CD8-positive, alpha-beta memory T cell (primary cell): ENCODE measurements at regions not wholly inside any gene's neighbourhood (a gene's known extent, or its start where the extent isn't known, plus 50 kb on each side); places are given as distances from the start of the nearest gene placed in this dataset.
"Not testable (repeated sequence)": the region's sequence is repeated elsewhere in the genome, so short reads cannot be mapped to it uniquely, and the experiment has no call there.

Source experiments
- CTCF ChIA-PET: fragments of 350-600 bp; sonication (Branson Sonifier 250); formaldehyde crosslinking; loops from one replicate; lab custom pipeline; 2021; ENCODE audit warnings: antibody characterized with exemption; lab: Charles Lee
- POLR2A ChIA-PET: fragments of 350-600 bp; sonication (Branson Sonifier 250); formaldehyde crosslinking; loops from one replicate; lab custom pipeline; 2021; ENCODE audit warnings: antibody characterized with exemption; lab: Charles Lee
- DNase-seq, 5 donors: peaks; one replicate each; pipeline versions ENCODE4 v3.0.0 to v3.0.0-alpha.2; 2020 to 2022; ENCODE audit warnings: mixed read lengths in 1 of 5
- H3K27ac ChIP-seq: one replicate; pipeline ENCODE4 v1.7.0; 2013; ENCODE audit warnings: low read depth, mild to moderate bottlenecking, low read length, moderate library complexity
- H3K27me3 ChIP-seq: 2 replicates; pipeline ENCODE4 v1.7.0; 2013; ENCODE audit warnings: low read length, mild to moderate bottlenecking; ENCODE audit not compliant: insufficient read depth, poor library complexity, severe bottlenecking
- H3K36me3 ChIP-seq: 2 replicates; pipeline ENCODE4 v1.7.0; 2013; ENCODE audit warnings: mild to moderate bottlenecking, low read length, moderate library complexity; ENCODE audit not compliant: insufficient read depth
- H3K4me1 ChIP-seq: 2 replicates; pipeline ENCODE4 v1.7.0; 2013; ENCODE audit warnings: mild to moderate bottlenecking, low read length, moderate library complexity; ENCODE audit not compliant: insufficient read depth
- H3K4me3 ChIP-seq: 2 replicates; pipeline ENCODE4 v1.7.0; 2013; ENCODE audit warnings: mild to moderate bottlenecking, low read length
- H3K9me3 ChIP-seq: 2 replicates; pipeline ENCODE4 v1.7.0; 2013; ENCODE audit warnings: mild to moderate bottlenecking, low read length
- H3K27ac Mint-ChIP-seq, 8 donors: one replicate each; pipeline ENCODE4 v1.8.0; 2020 to 2021; ENCODE audit warnings: mixed read lengths in 8 of 8, mild to moderate bottlenecking in 6 of 8, inconsistent platforms in 3 of 8, moderate library complexity in 3 of 8
- H3K27me3 Mint-ChIP-seq, 2 donors: one replicate each; pipeline ENCODE4 v1.8.0; 2020 to 2021; ENCODE audit warnings: mixed read lengths in 2 of 2, mild to moderate bottlenecking in 1 of 2, moderate library complexity in 1 of 2
- H3K36me3 Mint-ChIP-seq, 3 donors: one replicate each; pipeline ENCODE4 v1.8.0; 2020 to 2021; ENCODE audit warnings: mixed read lengths in 3 of 3, inconsistent platforms in 1 of 3, mild to moderate bottlenecking in 1 of 3
- H3K4me1 Mint-ChIP-seq, 3 donors: one replicate each; pipeline ENCODE4 v1.8.0; 2020 to 2021; ENCODE audit warnings: mixed read lengths in 3 of 3, inconsistent platforms in 1 of 3, mild to moderate bottlenecking in 1 of 3
- H3K4me3 Mint-ChIP-seq, 7 donors: one replicate each; pipeline ENCODE4 v1.8.0; 2020 to 2021; ENCODE audit warnings: mixed read lengths in 7 of 7, mild to moderate bottlenecking in 6 of 7, moderate library complexity in 4 of 7, inconsistent platforms in 2 of 7
- H3K9me3 Mint-ChIP-seq, 5 donors: one replicate each; pipeline ENCODE4 v1.8.0; 2020 to 2022; ENCODE audit warnings: mixed read lengths in 5 of 5, mild to moderate bottlenecking in 3 of 5, moderate library complexity in 2 of 5, inconsistent platforms in 1 of 5

GRCh38 chr15:84154787-84155186 lies 80.8 kb upstream of the GOLGA6L4 start:
- H3K36me3 ChIP-seq, POLR2A ChIA-PET, H3K27ac ChIP-seq, DNase-seq, H3K4me1 Mint-ChIP-seq, H3K9me3 Mint-ChIP-seq, H3K9me3 ChIP-seq, CTCF ChIA-PET, H3K4me3 Mint-ChIP-seq, H3K36me3 Mint-ChIP-seq, H3K27me3 ChIP-seq, H3K4me1 ChIP-seq, H3K4me3 ChIP-seq: not testable (repeated sequence)
- Mint-ChIP-seq H3K27ac (peak overlapping the region in 1 of 8 donors; percentile 12), H3K27me3 (peaks cover 4 to 22% of the 10 kb centered on the region in 2 donors)

GRCh38 chr15:84155792-84156587 lies 79.6 kb upstream of the GOLGA6L4 start:
- H3K4me1 ChIP-seq, H3K36me3 ChIP-seq, H3K4me1 Mint-ChIP-seq, H3K27ac Mint-ChIP-seq, H3K27ac ChIP-seq, CTCF ChIA-PET, H3K9me3 ChIP-seq, H3K27me3 ChIP-seq, H3K9me3 Mint-ChIP-seq, H3K4me3 ChIP-seq, H3K4me3 Mint-ChIP-seq, POLR2A ChIA-PET, H3K36me3 Mint-ChIP-seq, DNase-seq: not testable (repeated sequence)
- peaks cover 4 to 20% of the 10 kb centered on the region in 2 donors for H3K27me3 Mint-ChIP-seq

GRCh38 chr15:84156588-84156840 lies 79.1 kb upstream of the GOLGA6L4 start:
- H3K27ac Mint-ChIP-seq, H3K9me3 Mint-ChIP-seq, H3K9me3 ChIP-seq, H3K4me1 ChIP-seq, H3K36me3 ChIP-seq, H3K36me3 Mint-ChIP-seq, H3K4me3 Mint-ChIP-seq, H3K27me3 ChIP-seq, POLR2A ChIA-PET, H3K27ac ChIP-seq, H3K4me1 Mint-ChIP-seq, H3K4me3 ChIP-seq, DNase-seq, CTCF ChIA-PET: not testable (repeated sequence)
- peaks cover 4 to 20% of the 10 kb centered on the region in 2 donors for H3K27me3 Mint-ChIP-seq

- H3K27me3 Mint-ChIP-seq = peaks cover 4 to 17% of the 10 kb centered on the region in 2 donors
- POLR2A ChIA-PET, CTCF ChIA-PET: not testable (repeated sequence)
Observed at GRCh38 chr15:84157056-84157632, 78.4 kb upstream of the GOLGA6L4 start.

GRCh38 chr15:84157857-84158256 lies 77.7 kb upstream of the GOLGA6L4 start:
- not testable (repeated sequence) for H3K36me3 ChIP-seq, H3K4me3 Mint-ChIP-seq

More at GRCh38 chr15:84157056-84157632, 78.4 kb upstream of the GOLGA6L4 start:
- H3K4me3 Mint-ChIP-seq, H3K27ac Mint-ChIP-seq, H3K27me3 ChIP-seq, DNase-seq, H3K4me1 Mint-ChIP-seq, H3K4me1 ChIP-seq, H3K36me3 Mint-ChIP-seq, H3K27ac ChIP-seq, H3K36me3 ChIP-seq, H3K9me3 ChIP-seq, H3K9me3 Mint-ChIP-seq, H3K4me3 ChIP-seq: not testable (repeated sequence)

GRCh38 chr15:84159346-84160269 lies 76.0 kb upstream of the GOLGA6L4 start:
- H3K27ac Mint-ChIP-seq, H3K36me3 ChIP-seq, H3K36me3 Mint-ChIP-seq, H3K9me3 ChIP-seq, H3K4me3 ChIP-seq, H3K4me1 ChIP-seq, H3K27me3 Mint-ChIP-seq, POLR2A ChIA-PET, H3K4me3 Mint-ChIP-seq, CTCF ChIA-PET, DNase-seq, H3K27me3 ChIP-seq, H3K9me3 Mint-ChIP-seq, H3K27ac ChIP-seq, H3K4me1 Mint-ChIP-seq: not testable (repeated sequence)

More at GRCh38 chr15:84157857-84158256, 77.7 kb upstream of the GOLGA6L4 start:
- H3K9me3 ChIP-seq, H3K4me1 ChIP-seq, POLR2A ChIA-PET, H3K4me1 Mint-ChIP-seq, H3K36me3 Mint-ChIP-seq, CTCF ChIA-PET, H3K9me3 Mint-ChIP-seq, H3K27me3 ChIP-seq, H3K4me3 ChIP-seq, H3K27ac ChIP-seq, H3K27ac Mint-ChIP-seq, DNase-seq: not testable (repeated sequence)
- H3K27me3 Mint-ChIP-seq = peaks cover 4 to 16% of the 10 kb centered on the region in 2 donors

GRCh38 chr15:84164423-84165292 lies 70.9 kb upstream of the GOLGA6L4 start:
- POLR2A ChIA-PET, H3K27me3 ChIP-seq, H3K27ac ChIP-seq, H3K9me3 Mint-ChIP-seq, H3K4me1 ChIP-seq, H3K36me3 Mint-ChIP-seq, H3K36me3 ChIP-seq, H3K4me3 ChIP-seq, H3K27ac Mint-ChIP-seq, H3K9me3 ChIP-seq, DNase-seq, H3K27me3 Mint-ChIP-seq, H3K4me3 Mint-ChIP-seq, H3K4me1 Mint-ChIP-seq, CTCF ChIA-PET: not testable (repeated sequence)

GRCh38 chr15:84170029-84170428 lies 65.5 kb upstream of the GOLGA6L4 start:
- POLR2A ChIA-PET, H3K4me1 ChIP-seq, H3K36me3 Mint-ChIP-seq, CTCF ChIA-PET, H3K9me3 ChIP-seq, H3K4me1 Mint-ChIP-seq, H3K27ac Mint-ChIP-seq, H3K4me3 ChIP-seq, H3K4me3 Mint-ChIP-seq, H3K27ac ChIP-seq, DNase-seq, H3K36me3 ChIP-seq, H3K9me3 Mint-ChIP-seq, H3K27me3 Mint-ChIP-seq, H3K27me3 ChIP-seq: not testable (repeated sequence)
